HS-5 (cell line): ENCODE measurements at regions not wholly inside any gene's neighbourhood (a gene's known extent, or its start where the extent isn't known, plus 50 kb on each side); places are given as distances from the start of the nearest gene placed in this dataset.
A peak's percentile ranks its signal among the peaks of the same experiment; 100 is the strongest.

Experiments
- DNase-seq: peaks from one replicate; pipeline ENCODE4 v3.0.0-alpha.2; 2012; ENCODE audit warnings: low read depth

DNA sequence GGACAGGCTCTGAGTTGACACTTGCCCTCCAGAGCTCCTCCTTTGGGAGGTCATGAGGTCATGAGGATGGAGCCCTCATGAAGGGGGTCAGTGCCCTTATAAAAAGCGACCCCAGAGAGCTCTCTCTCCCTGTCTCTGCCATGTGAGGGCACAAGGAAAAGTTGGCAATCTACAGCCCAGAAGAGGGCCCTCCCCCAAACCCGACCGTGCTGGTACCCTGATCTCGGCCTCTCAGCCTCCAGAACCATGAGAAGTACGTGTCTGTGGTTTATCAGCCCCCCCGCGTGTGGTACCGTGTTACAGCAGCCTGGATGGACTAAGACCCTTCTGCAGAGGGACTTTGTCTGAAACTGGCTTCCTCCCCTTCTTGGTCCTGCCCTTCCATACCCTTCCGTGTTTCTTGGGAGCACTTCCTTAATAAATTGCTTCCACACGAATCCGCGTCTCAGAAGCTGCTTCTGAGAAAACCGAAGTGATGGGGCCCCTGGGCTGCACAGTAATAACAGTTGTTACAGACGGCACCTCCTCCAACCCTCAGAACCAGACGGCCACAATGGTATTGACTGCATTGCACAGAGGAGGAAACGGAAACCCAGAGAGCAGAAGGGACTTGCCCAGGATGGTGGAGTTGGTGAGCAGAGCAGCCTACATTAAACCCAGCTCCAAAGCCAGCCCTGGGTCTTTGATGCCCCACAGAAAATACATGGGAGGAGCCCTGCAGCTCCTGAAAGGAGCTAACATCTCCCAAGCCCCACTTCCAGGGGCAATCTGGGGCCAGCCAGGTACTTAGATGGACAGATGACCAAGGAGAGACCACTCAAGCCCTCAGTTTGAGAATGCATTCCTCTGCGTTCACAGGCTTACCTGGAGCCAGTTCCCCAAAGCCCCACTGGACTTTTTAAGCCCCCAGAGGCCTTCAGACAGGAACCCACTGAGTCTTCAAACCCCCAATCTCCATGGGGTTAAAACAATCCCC lies 242.7 kb downstream of the BCOR start:
- no peak for DNase-seq

DNA sequence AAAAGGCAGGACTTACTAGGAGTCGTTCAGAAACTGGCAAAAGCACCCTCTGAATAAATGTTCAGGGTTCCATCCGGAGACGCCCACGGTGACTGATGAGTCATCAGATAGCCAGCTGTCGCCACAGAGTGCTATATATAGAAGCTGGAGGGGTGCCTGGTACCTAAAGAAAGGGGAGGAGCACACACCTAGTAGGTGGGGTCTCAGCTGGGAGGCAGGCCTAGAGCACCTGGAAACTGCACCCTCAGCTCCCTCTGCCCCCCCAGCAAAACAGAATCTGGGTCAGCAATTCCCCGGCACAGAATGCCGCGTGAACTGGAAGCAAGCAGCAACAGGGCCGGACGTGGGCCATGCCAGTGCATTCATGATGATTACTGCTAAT lies 242.0 kb downstream of the BCOR start:
- no peak for DNase-seq

DNA sequence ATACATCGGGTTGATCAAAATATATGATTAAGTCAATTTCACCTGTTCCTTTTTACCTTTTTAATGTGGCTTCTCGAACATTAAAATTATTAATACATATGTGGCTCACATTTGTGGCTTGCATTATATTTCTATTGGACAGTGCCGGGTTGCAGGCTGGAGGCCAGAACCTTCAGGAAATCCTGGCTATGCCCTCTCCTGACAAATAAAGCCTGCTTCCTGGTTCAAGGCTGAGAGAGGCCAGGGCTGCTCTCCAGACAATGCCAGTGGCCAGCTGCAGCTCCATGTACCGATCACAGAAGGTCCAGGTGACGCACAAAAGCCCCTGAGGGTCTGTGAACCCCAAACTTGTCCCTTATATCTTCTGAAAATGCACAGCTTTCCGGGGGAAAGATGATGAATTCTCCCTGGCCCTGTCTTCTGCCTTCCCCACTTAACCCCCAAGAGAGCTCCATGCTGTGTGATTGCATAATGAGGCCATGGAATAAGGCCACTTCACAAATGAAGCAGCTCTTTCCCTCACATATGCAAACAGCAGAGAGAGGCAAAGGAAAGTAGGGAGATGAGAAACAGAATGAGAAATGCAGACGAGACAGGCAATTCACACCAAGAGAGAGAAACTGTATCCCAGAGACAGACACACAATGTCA lies 241.2 kb downstream of the BCOR start:
- no peak for DNase-seq

DNA sequence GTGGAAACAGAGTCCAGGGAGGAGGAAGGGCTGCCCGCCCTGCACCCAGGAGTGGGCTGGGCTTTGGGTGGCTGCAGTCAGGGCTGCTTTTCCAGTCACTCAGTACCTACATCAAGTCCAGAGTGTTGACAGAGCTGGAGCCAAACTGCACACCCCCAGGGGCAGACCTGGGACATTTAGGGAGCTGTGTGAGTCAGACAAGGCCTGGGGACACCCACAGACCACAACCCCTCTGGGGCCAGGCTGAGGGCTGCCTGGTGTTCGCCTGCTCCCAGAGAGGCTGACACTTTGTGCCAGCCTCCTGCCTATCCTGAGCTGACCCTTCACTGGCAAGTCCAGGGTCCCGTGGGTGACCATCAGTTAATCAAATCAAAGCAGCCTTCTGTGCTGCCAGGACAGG lies 240.0 kb downstream of the BCOR start:
- DNase-seq: no peak

DNA sequence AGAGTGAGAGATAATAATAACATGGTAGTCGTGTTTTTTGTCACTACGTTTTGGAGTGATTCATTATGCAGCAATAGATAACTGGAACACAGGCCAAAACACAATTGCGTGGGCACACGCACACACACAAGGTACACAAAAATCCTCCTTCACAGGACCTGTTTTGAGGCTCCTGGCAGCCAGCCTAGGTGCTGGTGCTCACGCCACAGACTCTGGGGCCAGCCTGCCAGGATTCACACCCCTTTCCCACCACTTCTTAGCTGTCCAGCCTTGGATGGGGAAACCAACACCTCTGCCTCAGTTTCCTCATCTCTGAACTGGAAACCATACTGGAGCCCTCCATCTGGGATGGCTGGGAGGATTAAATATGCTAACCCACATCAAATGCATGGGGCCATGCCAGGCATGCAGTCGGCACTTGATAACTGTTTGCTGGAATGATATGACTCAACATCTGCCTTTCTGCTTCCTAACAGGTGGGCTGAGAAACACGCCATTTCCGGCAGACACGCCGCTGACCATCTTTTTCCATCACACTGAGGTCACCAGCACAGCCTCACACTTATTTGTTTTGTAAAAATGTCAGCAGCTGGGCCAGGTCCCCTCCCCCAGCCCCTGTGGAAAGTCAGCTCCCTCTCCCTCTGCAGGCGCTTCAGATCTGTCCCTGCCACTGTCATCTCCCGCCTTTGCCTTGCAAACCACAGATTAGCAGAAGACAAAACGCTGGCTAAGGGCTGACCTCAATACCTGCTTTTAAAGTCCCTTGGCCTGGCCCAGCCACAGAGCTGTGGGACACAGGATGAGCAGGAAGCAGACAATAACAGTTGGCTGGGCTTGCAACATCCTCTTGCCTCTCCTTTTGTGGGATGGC lies 237.5 kb downstream of the BCOR start:
- DNase-seq: no peak

DNA sequence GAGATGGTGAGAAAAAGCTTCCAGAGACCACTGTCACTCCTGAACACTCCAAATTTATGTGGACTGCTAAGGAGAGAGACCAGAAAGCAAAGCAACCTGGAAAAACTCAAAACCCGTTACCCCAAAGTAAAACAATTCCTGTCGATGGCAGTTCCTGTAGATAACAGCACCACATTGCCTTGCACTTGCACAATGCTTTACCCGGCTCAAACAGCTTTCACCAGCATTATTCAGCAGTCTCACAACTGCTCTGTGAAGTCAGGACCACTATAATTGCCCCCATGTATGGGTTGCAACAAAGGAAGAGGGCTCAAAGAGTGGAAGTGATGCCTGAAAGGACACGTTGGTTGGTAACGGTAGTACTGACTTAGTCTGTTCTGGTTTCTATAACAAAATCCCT lies 234.8 kb downstream of the BCOR start:
- no peak for DNase-seq

DNA sequence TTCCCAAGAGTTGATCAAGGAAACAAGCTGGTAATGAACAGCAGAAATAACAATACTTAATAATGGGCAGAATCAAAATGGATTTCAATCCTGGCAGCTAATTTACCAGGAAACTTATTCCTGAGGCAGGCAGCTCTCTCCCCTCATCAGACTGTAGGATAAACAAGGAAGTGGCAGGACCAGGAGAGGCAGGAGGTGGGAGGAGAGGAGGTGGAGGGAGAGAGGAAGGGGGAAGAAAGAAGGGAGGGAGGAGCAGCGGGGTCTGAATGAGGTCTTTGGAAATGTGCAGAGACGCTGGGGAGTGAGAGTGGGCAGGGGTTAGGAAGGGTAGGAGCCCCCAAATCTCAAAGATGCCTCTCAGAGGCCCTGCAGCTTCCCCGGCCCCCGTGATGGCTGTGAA lies 231.5 kb downstream of the BCOR start:
- DNase-seq: no peak

- peak; percentile 38 for DNase-seq
Observed at GRCh38 chrX:39869846-39870601, 227.7 kb downstream of the BCOR start.

DNA sequence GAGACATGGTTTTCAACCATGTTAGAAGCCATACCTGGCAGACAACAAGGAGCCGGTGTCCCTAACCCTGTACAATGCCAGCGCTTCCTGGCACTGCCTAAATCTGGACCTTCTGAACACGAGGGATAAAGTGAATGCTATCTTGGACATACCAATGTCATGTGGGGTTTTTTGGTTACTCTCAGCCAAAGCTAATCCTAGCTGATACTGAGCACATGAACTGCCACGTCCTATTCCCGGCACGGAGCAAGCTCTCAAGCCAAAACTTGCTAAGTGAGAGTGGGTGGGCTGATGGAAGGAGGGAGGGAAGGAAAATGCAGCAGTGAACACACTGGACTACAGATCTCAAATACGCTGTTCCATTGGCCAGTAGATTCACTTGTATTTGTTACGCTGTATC lies 226.1 kb downstream of the BCOR start:
- no peak for DNase-seq

DNA sequence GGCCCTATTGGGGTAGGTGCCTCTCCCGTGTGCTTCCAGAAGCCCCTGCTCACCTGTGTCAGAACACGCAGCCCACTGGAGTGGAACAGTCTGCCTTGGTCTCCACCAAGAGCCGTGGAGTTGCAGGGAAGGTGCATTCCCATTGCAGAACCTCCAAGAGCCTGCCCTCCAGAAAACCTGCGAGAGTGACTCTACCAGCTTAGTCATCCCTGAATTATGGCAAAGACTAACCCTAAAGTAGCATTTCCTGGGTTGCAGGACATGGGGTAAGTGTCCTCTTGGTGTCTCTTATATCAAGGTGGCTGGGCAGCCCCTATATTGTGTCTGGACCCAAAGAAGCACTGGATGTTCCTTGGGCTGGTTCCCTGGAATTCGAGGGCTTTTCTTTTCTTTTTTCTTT lies 224.6 kb downstream of the BCOR start:
- DNase-seq: no peak

GRCh38 chrX:39874202-39874816 lies 223.4 kb downstream of the BCOR start:
- no peak for DNase-seq

DNA sequence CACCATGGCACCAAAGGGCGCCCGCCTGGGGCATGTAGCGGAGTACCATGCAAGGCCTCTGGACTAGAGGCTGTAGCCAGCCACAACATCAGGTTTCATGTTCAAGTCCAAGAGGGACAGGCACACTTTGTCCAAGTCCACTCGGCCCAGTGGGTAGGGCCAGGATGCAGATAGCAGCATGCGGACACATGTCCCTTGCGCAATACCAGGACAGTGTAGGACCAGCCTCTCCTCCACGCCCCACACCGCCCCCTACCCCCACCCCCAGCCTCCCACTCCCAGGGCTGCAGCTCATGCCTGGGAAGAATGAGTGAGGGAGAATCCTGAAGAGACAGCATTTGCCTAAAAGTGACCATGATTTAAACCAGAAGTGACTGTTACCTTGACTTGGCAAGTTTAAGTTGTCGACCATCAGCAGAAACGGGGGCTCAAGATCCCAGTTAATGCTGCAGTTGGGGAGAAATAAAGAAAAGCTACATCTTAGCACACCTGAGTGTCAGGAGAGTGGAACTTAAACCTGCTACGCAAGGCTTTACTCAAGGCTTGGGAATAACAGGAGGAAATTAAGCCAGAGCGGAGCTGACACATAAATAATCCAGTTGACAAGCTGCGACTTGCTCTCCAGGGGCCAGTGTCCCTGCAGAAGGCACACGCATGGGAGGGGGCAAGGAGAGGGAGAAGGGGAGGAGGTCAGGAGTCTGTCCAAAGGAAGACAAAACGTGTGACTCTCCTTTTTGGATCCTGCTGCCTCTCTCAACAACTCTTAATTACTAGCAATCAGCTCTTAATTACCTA lies 221.7 kb downstream of the BCOR start:
- DNase-seq: no peak

DNA sequence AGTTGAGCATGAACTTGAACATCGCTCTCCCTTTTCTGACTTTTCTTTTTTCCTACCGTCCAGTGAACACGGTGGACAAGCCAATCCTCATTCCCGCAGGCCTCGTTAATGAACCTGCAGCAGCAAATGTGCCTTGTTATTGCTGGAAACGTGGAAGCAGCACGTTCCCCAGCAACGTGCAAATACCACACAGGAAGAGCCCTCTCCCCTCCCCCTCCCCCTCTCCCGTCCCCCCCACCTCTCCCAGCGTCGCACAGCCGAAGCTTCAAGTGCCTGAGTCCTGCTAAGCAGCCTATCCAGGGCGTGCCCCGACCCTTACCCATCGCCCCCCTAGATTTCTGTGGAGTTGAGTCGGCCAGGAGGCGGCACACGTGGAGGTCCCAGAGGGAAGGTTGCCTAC lies 219.9 kb downstream of the BCOR start:
- no peak for DNase-seq

GRCh38 chrX:39883666-39884065 lies 214.1 kb downstream of the BCOR start:
- DNase-seq: no peak

DNA sequence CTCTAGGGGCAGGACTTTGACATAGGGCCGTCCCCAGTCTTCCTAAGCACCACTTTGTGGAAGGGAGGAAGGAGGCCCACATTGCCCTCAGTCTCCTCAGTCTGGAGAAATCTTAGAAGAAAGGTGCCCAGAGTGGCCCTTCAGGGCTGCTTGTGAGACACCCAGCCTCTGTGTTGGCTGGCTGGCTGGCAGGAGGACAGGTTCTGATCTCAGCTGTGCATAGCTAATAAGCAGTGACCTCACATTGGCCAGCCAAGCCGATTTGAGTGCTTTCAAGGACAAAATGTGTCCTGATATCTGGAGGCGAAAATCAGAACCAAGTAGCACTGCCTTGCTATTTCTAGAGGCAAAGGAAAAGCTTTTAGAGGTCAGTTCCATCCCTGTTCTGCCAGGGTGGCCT lies 211.5 kb downstream of the BCOR start:
- DNase-seq: no peak

DNA sequence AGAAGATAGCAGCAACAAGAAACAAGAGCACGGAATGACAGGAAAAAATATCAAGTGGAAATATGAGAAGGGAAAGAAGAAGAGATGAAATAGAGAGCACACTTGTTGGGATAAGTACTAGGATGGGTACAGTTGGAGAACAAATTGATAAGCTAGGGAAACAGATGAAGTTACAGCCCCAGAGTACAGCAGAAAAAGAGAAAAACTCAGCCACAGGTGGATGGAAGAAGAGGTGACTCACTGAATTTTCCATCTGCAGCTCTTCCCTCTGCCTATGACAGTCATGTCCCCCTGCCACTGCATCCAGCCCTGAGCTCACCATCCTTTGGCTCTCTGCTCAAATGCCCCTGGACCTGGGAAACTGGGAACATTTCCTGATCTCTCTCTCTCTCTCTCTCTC lies 209.0 kb downstream of the BCOR start:
- no peak for DNase-seq

GRCh38 chrX:39889704-39890103 lies 208.1 kb downstream of the BCOR start:
- no peak for DNase-seq

- no peak for DNase-seq
Observed at GRCh38 chrX:39890807-39891206, 207.0 kb downstream of the BCOR start.

DNA sequence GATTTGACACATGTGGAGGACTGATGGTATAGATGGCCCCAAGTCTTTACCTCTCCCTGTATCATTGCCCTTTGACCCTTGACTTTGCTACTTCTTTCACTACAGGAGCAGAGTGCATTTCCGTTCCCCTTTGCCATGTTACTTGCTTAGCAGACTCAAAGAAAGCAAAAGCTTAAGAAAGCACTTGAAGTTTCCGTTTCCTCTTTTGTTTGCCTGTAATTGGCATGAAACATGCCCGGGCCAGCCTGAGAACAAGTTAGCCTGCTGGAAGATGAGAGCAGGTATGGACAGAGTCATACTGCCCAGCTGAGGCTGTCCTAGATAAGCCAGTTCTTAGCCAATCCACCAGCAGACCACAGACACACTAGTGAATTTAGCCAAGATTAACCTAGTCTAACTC lies 206.0 kb downstream of the BCOR start:
- DNase-seq: no peak
